AG04449 (cell line): ENCODE measurements at regions not wholly inside any gene's neighbourhood (a gene's known extent, or its start where the extent isn't known, plus 50 kb on each side); places are given as distances from the start of the nearest gene placed in this dataset.

Experiments used
- CTCF ChIA-PET: fragments of 350-600 bp; formaldehyde crosslinking; extraction: SDS; loops from one replicate; lab custom pipeline; 2021; ENCODE audit warnings: antibody characterized with exemption; lab: Yijun Ruan, JAX
- POLR2A ChIA-PET: fragments of 400-600, 350-600 bp; formaldehyde crosslinking; extraction: SDS; loops from one replicate; lab custom pipeline; 2020; ENCODE audit warnings: antibody characterized with exemption, inconsistent platforms; lab: Yijun Ruan, JAX
- DNase-seq: peaks from one replicate; pipeline ENCODE4 v3.0.0-alpha.2; 2010; ENCODE audit warnings: low read depth, low spot score
- H3K4me3 ChIP-seq: 2 replicates; pipeline ENCODE4 v1.5.1; 2011; ENCODE audit warnings: low read depth, mild to moderate bottlenecking, control low read depth, low read length
- CTCF ChIP-seq: IDR thresholded peaks from one replicate; pipeline ENCODE4 v1.5.1; 2011; ENCODE audit warnings: mild to moderate bottlenecking, moderate library complexity, low read length, control low read depth, inconsistent platforms; ENCODE audit not compliant: insufficient read depth; ENCODE audit errors: missing control alignments

GRCh38 chr21:16585896-16586295, 856.1 kb downstream of the USP25 start:
- CTCF ChIA-PET: interaction anchor here (1.7 kb wide), 1 partner anchor 12 kb away, joined by 5 read pairs; no protein-coding TSS in a partner anchor
- H3K4me3 ChIP-seq: no peak overlapping the region
- no peak for TF ChIP-seq CTCF
- POLR2A ChIA-PET: no interaction called here
- no peak for DNase-seq

GRCh38 chr21:16587141-16587581, 857.4 kb downstream of the USP25 start:
- no peak overlapping the region for H3K4me3 ChIP-seq
- ChIA-PET CTCF (interaction anchor here (0.7 to 1.7 kb wide), 2 partner anchors 13 to 18 kb away, joined by 3 to 5 read pairs; no protein-coding TSS in a partner anchor), POLR2A (no interaction called here)
- no peak for TF ChIP-seq CTCF
- no peak for DNase-seq

- no peak for DNase-seq
- CTCF ChIA-PET: no interaction called here
- POLR2A ChIA-PET: no interaction called here
- no peak for TF ChIP-seq CTCF
- peak overlapping the region; percentile 54 for H3K4me3 ChIP-seq
Observed at GRCh38 chr21:16587681-16588375, 858.0 kb downstream of the USP25 start.

GRCh38 chr21:16588433-16588860, 858.7 kb downstream of the USP25 start:
- H3K4me3 ChIP-seq: peak overlapping the region; percentile 54
- POLR2A ChIA-PET: no interaction called here
- CTCF ChIA-PET: no interaction called here
- no peak for TF ChIP-seq CTCF
- peak; percentile 49 for DNase-seq

- ChIA-PET CTCF (interaction anchor here (1.1 kb wide), 1 partner anchor 19 kb away, joined by 3 read pairs; no protein-coding TSS in a partner anchor), POLR2A (no interaction called here)
- no peak overlapping the region for H3K4me3 ChIP-seq
- DNase-seq: no peak
- TF ChIP-seq CTCF: no peak
Observed at GRCh38 chr21:16589006-16589898, 859.5 kb downstream of the USP25 start.

- no peak for DNase-seq
- POLR2A ChIA-PET: no interaction called here
- TF ChIP-seq CTCF: no peak
- no peak overlapping the region for H3K4me3 ChIP-seq
- CTCF ChIA-PET: interaction anchor here (1.1 kb wide), 1 partner anchor 18 kb away, joined by 3 read pairs; no protein-coding TSS in a partner anchor
Observed at GRCh38 chr21:16590186-16590585, 860.4 kb downstream of the USP25 start.
